GM12865 (cell line): ENCODE measurements at regions not wholly inside any gene's neighbourhood (a gene's known extent, or its start where the extent isn't known, plus 50 kb on each side); places are given as distances from the start of the nearest gene placed in this dataset.

ENCODE experiments used
- DNase-seq: peaks from one replicate; pipeline ENCODE4 v3.0.0; 2010; ENCODE audit warnings: low read depth
- H3K4me3 ChIP-seq: 2 replicates; pipeline ENCODE4 v1.5.1; 2011; ENCODE audit warnings: mild to moderate bottlenecking, low read depth, low read length, control low read depth
- TF ChIP-seq, protein P1 (sequence below): IDR thresholded peaks from 2 replicates; pipeline ENCODE4 v1.5.1; 2011; ENCODE audit warnings: low read length, control low read depth, low read depth, inconsistent platforms; ENCODE audit not compliant: insufficient read depth; ENCODE audit errors: missing control alignments

DNA sequence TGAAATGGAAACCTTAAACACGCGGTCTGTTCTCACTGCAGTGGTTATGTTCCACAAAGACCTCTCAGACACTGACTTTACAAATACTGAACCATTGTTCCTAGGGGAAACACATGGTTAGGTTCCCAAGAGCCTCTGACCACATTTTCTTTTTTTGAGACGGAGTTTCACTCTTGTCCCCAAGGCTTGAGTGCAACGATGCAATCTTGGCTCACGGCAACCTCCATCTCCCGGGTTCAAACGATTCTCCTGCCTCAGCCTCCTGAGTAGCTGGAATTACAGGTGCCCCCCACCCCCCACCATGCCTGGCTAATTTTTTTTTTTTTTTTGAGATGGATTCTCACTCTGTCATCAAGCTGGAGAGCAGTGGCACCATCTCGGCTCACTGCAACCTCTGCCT, 179.7 kb downstream of the RBFOX3 start:
- H3K4me3 ChIP-seq, result no peak overlapping the region
- TF ChIP-seq, protein P1, sequence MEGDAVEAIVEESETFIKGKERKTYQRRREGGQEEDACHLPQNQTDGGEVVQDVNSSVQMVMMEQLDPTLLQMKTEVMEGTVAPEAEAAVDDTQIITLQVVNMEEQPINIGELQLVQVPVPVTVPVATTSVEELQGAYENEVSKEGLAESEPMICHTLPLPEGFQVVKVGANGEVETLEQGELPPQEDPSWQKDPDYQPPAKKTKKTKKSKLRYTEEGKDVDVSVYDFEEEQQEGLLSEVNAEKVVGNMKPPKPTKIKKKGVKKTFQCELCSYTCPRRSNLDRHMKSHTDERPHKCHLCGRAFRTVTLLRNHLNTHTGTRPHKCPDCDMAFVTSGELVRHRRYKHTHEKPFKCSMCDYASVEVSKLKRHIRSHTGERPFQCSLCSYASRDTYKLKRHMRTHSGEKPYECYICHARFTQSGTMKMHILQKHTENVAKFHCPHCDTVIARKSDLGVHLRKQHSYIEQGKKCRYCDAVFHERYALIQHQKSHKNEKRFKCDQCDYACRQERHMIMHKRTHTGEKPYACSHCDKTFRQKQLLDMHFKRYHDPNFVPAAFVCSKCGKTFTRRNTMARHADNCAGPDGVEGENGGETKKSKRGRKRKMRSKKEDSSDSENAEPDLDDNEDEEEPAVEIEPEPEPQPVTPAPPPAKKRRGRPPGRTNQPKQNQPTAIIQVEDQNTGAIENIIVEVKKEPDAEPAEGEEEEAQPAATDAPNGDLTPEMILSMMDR, result no peak
- no peak for DNase-seq

DNA sequence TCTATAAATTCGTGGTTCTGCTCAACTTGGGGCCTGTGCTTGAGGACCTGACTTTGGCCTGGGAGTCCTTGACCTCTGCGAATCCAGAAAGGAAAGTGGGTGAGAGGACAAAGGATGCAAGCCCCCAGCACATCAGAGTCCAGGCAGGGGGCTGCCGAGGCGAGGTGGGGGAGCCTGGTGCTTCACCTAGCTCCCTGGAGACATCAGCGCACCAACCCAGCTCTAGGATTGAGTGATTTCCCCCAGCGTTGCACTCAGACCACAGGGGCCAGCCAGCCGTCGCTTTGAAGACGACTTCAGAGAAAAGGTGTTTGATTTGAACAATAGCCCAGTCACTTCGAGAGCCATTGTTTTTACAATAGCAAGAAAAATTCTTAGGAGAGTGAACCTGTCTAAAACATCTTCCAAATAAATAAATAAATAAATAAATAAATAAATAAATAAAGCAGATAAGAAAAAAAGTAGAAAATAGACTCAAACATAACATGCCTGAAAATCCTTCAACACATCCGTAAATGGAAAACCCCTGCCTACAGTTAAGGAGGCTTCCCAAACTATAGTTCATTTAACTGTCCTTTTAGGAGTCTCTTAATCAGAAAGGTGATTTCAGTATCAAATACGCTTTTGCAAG, 180.9 kb downstream of the RBFOX3 start:
- H3K4me3 ChIP-seq, result no peak overlapping the region
- DNase-seq, result no peak
- TF ChIP-seq, protein P1, result no peak

DNA sequence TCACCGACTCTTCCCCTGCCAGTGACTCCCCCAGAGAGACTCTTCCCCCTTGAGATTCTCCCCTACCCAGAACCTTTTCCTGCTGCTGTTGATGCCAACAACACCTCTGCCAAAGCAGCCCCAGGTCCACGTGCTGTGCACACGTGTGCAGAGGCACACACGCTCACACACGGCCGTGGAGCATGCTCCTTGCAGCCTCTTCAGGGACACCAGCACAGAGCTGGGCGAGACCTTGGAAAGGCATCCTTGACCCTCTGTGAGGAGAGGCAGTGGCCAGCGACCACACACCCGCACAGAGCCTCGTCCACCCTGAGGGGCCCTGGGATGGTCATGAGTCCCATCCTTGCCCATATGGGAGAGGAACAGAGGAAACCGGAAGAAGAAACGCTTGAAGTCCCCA, 181.9 kb downstream of the RBFOX3 start:
- no peak overlapping the region for H3K4me3 ChIP-seq
- TF ChIP-seq, protein P1, result no peak
- DNase-seq, result no peak

DNA sequence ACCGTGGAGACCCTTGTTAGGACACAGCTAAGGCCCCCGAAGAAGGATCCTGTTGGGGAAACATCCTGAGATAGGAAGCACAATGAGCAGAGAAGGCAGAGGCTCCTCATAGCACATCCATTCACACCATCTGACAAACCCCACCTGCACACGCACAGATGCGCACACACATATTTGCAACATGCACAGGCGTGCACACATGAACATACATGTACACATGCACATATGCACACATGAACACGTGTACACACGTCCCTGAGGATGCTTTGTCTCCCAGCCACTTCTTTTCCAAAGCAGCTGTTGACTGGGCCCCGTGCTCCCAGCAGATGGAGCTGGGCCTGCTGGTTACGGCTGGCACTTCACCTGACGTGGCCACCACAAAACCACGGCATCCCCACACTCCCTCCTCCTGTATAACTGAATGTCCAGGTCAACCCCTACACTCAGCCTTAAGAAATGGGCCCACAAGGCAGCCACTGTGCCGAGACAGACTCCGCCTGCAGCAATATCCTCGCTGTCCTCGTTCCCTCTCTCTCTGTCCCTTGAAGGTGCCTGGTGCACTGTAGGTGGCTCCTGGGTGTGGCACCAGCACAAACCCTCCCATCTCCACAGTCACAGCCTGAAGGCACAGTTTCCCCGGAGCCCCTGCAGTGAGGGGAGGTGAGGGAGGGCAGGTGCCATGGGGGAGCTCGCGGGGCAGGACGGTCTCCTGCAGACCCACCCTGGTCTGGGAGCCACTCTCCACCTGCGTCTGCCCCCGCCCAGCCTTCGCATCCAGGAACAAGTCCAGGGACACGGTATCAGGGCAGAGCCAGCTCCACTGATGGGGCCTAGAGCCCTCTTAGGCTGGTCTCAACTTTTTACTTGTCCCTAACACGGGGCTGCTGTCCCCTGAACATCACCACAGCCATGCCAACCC, 183.0 kb downstream of the RBFOX3 start:
- TF ChIP-seq, protein P1, result no peak
- H3K4me3 ChIP-seq, result no peak overlapping the region
- no peak for DNase-seq

DNA sequence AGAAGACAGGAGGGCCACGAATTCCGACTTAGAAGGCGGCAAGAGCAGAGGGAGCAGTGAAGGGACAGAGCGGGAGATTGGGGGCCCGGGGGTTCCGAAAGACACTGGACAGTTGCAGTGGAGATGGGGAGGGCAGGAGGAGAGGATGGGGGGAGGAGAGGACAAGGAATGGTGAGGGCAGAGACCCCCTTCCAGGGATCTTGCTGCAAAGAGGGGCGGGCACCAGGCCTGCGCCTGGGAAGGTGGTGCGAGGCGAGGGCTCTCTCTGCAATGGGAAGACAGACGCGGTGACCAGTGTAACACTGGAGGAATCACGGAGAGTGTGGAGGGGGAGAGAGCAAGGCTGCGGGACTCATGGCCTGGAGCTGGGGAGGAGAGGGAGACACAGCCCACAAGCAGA, 185.2 kb downstream of the RBFOX3 start:
- DNase-seq, result no peak
- TF ChIP-seq, protein P1, result no peak
- no peak overlapping the region for H3K4me3 ChIP-seq

DNA sequence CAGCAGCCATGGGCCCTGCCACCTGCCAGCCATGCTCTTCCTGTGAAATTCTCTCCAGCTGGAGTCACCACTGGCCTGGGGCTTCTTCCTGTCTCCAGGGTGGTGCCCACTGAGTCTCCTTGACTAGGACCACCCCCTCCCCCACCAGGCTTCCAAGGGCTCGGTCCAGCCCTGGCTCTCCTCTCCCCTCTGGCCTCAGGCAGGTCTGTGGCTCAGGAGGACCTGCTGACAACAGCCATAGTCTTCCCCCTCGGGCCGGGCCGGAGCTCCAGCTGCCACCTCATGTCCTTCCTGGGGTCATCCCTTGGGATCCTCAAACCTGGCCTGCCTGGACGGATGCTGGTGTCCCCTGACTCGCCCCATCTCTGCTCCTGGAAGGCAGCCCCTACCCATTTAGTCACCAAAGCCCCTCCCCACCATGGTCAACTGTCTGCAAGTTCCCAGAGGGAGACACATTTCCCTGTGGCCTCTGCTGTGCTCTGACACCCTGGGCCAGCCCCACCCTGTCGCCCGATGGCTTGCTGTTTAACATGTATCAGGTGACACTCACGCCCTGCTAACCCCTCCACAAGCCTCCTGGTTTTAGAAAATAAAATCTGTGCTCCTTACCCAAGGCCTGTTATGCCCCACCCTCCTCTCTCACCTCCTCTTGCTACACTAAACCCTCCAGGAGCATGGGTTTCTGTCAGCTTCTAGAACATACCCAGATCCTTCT, 186.2 kb downstream of the RBFOX3 start:
- H3K4me3 ChIP-seq, result no peak overlapping the region
- TF ChIP-seq, protein P1, result no peak
- no peak for DNase-seq
